ENCODE measurements at regions not wholly inside any gene's neighbourhood (a gene's known extent, or its start where the extent isn't known, plus 50 kb on each side); places are given as distances from the start of the nearest gene placed in this dataset.

DNA sequence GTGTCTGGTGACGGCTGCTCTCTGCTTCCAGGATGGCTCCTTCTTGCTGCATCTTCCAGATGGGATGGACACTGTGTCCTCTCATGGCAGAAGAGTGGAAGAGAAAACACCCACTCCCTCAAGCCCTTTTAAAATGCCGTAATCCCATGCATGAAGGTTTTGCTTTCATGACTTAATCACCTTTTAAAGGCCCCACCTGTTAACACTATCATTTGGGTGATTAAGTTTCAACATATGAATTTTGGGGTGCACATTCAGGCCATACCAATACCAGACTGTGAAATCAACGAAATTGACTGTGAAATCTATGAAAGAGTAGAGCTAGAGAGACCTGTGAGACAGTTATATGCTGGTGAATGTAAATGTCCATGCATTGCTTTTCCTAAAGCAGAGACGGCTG is 374.3 kb upstream of the CHD6 start:
- TF ChIP-seq CTCF (IDR thresholded peaks at IDR 0.05; ENCODE audit: low read length) (no peak), EZH2 (optimal IDR thresholded peaks at IDR 0.05; ENCODE audit: low read depth, low read length) (no peak)
